Fibroblast of villous mesenchyme (primary cell): ENCODE measurements at regions not wholly inside any gene's neighbourhood (a gene's known extent, or its start where the extent isn't known, plus 50 kb on each side); places are given as distances from the start of the nearest gene placed in this dataset.
"Not testable (repeated sequence)": the region's sequence is repeated elsewhere in the genome, so short reads cannot be mapped to it uniquely, and the experiment has no call there.

ENCODE experiments used
- DNase-seq: peaks from one replicate; pipeline ENCODE4 v3.0.0-alpha.2; 2010; ENCODE audit warnings: low read depth
- H3K4me3 ChIP-seq: 2 replicates; pipeline ENCODE4 v1.5.1; 2011; ENCODE audit warnings: low read depth, mild to moderate bottlenecking, low read length
- TF ChIP-seq, protein P1 (sequence below): IDR thresholded peaks from 2 replicates; pipeline ENCODE4 v1.5.1; 2012; ENCODE audit warnings: low read depth, mild to moderate bottlenecking, low read length; ENCODE audit not compliant: insufficient read depth

DNA sequence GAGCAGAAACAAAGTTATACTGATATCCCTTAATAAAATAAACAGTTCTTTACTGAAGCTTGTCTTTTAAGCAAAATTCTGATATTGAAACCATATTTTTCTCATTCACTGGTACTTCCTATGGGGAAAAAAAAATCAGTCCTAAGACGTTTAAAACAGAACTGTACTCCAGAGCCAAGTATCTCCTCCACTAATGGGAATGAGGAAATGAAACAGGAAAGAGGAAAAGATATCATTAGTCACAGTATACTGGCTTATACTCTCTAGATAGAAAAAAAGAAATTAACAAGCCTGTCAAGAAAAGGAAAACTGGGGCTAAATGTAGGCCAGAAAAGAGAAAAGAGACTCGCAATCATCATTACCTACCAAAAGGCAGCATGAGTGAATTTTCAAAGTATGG, 252.7 kb downstream of the CENPC start:
- TF ChIP-seq, protein P1, sequence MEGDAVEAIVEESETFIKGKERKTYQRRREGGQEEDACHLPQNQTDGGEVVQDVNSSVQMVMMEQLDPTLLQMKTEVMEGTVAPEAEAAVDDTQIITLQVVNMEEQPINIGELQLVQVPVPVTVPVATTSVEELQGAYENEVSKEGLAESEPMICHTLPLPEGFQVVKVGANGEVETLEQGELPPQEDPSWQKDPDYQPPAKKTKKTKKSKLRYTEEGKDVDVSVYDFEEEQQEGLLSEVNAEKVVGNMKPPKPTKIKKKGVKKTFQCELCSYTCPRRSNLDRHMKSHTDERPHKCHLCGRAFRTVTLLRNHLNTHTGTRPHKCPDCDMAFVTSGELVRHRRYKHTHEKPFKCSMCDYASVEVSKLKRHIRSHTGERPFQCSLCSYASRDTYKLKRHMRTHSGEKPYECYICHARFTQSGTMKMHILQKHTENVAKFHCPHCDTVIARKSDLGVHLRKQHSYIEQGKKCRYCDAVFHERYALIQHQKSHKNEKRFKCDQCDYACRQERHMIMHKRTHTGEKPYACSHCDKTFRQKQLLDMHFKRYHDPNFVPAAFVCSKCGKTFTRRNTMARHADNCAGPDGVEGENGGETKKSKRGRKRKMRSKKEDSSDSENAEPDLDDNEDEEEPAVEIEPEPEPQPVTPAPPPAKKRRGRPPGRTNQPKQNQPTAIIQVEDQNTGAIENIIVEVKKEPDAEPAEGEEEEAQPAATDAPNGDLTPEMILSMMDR = no peak
- H3K4me3 ChIP-seq = no peak overlapping the region

GRCh38 chr4:67292045-67292444, 253.3 kb downstream of the CENPC start:
- TF ChIP-seq, protein P1 = no peak
- no peak overlapping the region for H3K4me3 ChIP-seq
- DNase-seq = no peak

More for the DNA sequence above, 252.7 kb downstream of the CENPC start:
- DNase-seq = no peak

DNA sequence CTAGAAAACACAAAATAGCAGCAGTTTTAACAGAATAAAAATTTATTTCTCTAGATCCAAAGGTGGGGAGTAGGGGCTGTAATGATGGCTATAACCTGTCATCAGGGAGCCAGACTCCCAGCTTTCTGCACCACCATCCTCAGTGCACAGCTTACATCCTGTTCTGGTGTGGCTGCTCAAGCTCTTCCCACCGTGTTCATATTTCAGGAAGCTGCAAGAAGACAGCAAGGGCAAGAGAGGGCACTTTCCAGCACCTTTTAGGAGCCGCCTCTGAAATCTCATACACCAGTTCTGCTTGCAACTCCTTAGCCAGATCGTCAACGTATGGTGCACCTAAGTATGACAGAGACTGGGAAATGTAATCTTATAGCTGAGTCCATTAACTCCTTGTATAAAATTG, 253.7 kb downstream of the CENPC start:
- no peak for DNase-seq

DNA sequence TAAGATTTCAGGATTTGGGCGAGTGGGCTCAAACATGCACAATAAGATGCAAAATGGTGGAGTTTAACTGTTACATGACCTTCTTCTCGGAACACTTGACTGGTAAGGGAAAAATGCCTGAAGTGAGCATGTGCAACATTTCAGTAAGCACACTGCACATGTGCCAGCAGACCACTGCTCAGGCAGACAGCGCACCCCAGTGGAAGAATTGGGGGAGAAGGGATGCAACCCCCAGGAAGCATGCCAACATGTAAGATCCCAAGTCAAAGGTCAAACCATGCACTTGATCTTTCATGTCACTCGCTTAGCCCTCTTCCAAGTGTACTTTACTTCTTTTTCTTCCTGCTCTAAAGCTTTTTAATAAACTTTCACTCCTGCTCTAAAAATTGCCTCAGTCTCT, 256.3 kb downstream of the CENPC start:
- DNase-seq = no peak
- no peak overlapping the region for H3K4me3 ChIP-seq
- TF ChIP-seq, protein P1 = no peak

More for the DNA sequence above, 253.7 kb downstream of the CENPC start:
- TF ChIP-seq, protein P1 = no peak
- H3K4me3 ChIP-seq = no peak overlapping the region

- no peak for DNase-seq
- TF ChIP-seq, protein P1 = no peak
- H3K4me3 ChIP-seq = no peak overlapping the region
These were observed 258.6 kb downstream of the CENPC start for GRCh38 chr4:67286724-67287123.

DNA sequence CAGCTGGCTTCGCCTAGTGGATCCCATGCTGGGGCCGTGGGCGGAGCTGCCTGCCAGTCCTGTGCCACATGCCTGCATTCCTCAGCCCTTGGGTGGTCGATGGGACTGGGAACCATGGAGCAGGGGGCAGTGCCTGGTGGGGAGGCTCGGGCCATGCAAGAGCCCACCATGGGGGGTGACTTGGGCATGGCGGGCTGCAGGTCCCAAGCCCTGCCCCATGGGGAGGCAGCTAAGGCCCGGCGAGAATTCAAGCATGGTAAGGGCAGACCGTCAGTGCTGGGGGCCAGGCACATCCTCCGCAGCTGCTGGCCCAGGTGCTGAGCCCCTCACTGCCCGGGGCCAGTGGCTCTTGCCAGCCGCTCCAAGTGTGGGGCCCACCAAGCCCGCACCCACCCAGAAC, 262.6 kb downstream of the CENPC start:
- no peak for DNase-seq
- H3K4me3 ChIP-seq = no peak overlapping the region
- TF ChIP-seq, protein P1 = no peak

GRCh38 chr4:67275179-67275750, 270.0 kb downstream of the CENPC start:
- TF ChIP-seq, protein P1 = no peak
- no peak for DNase-seq
- H3K4me3 ChIP-seq = no peak overlapping the region

GRCh38 chr4:67274671-67275070, 270.6 kb downstream of the CENPC start:
- not testable (repeated sequence) for H3K4me3 ChIP-seq, DNase-seq
